ENCODE measurements at regions not wholly inside any gene's neighbourhood (a gene's known extent, or its start where the extent isn't known, plus 50 kb on each side); places are given as distances from the start of the nearest gene placed in this dataset.

DNA sequence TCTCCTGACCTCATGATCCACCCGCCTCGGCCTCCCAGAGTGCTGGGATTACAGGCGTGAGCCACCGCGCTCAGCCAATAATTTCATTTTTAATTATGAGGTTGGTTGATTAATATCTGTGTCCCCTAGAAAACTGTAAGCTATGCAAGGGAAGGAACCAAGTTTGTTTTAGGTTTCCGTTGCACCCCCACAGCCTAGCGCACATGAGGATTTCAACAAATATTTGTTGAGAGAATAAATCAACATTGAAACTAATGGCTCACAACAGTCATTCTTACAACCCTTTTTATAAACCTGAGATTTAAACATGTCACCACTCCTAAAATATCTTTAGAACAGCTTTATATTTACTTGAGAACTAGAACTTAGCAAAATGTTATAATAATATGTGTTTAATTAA, 114.0 kb upstream of the CARMIL1 start:
- no peak overlapping the region for H3K27ac Mint-ChIP-seq
- peaks cover 21% of the 10 kb centered on the region for H3K4me1 Mint-ChIP-seq (ENCODE audit: unreplicated experiment)

DNA sequence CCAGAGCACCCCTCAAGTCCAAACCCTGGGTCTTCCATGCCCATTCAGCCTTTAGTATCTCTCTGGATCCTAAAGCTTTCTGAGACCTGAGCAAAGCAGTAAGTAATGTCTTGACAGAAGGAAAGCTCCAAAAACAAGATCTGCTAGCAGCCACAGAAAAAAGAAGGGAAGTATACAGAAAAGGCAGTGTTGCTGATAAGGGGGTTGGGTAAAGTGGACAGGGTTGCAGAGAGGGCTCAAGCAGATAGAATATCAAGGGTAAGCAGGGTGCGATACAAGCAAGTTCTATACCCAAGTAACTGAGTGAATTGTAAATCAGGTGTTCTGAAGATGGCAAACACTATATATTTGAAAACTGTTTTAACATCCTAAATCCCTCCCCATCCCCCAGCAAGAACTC, 113.4 kb upstream of the CARMIL1 start:
- DNase-seq (ENCODE audit: extremely low spot score, unreplicated experiment) = no peak
- Mint-ChIP-seq H3K27me3 (no peaks in the 10 kb centered on the region), H3K27ac (no peak overlapping the region), H3K36me3 (no peaks in the 10 kb centered on the region), H3K9me3 (no peaks in the 10 kb centered on the region), H3K4me3 (no peak overlapping the region), H3K4me1 (ENCODE audit: unreplicated experiment) (peaks cover 23% of the 10 kb centered on the region)
- TF ChIP-seq, protein P1, sequence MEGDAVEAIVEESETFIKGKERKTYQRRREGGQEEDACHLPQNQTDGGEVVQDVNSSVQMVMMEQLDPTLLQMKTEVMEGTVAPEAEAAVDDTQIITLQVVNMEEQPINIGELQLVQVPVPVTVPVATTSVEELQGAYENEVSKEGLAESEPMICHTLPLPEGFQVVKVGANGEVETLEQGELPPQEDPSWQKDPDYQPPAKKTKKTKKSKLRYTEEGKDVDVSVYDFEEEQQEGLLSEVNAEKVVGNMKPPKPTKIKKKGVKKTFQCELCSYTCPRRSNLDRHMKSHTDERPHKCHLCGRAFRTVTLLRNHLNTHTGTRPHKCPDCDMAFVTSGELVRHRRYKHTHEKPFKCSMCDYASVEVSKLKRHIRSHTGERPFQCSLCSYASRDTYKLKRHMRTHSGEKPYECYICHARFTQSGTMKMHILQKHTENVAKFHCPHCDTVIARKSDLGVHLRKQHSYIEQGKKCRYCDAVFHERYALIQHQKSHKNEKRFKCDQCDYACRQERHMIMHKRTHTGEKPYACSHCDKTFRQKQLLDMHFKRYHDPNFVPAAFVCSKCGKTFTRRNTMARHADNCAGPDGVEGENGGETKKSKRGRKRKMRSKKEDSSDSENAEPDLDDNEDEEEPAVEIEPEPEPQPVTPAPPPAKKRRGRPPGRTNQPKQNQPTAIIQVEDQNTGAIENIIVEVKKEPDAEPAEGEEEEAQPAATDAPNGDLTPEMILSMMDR (conservative IDR thresholded peaks at IDR 0.05) = no peak

More for the DNA sequence above, 114.0 kb upstream of the CARMIL1 start:
- Mint-ChIP-seq H3K27me3 (peaks cover under 1% of the 10 kb centered on the region), H3K36me3 (no peaks in the 10 kb centered on the region), H3K9me3 (no peaks in the 10 kb centered on the region), H3K4me3 (no peak overlapping the region)
- DNase-seq (ENCODE audit: extremely low spot score, unreplicated experiment) = no peak
- TF ChIP-seq, protein P1 (conservative IDR thresholded peaks at IDR 0.05) = no peak

DNA sequence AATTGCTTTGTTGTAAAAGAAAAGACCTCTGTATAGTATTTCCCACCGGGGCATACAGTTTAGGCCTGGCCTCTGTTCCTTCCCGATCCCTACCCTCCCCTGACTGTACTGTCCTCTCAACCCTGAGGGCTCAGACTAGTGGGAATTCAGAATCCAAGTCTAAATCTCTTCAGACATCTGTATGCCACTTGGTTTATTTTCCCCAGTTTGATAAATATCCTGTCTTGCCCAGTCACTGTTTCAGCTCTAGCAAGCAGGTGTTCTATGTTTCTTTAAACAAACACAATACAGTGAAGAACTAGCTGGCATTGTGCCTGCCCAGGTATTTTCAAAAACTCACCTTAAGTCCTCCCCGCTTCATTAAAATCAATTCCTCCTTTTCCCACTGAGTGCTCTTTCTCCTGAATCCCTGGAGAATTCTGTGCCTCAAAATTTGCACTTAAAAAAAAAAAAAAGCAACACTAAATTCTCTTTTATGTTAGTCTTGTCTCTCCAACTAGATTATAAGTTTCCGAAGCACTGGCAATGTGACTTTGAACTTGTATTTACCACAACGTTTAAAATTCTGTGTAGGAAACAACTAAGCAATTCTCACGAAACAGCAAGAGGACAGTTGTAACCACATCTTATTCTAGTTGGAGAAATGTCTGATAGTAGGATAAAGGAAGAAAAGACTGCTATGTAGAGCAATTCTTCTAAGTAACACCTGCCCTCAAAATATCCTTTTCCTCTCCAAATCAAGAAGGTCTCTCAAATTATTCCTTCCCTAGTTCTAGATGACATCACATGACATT, 112.0 kb upstream of the CARMIL1 start:
- Mint-ChIP-seq H3K36me3 (peaks cover 3% of the 10 kb centered on the region), H3K27ac (no peak overlapping the region)

DNA sequence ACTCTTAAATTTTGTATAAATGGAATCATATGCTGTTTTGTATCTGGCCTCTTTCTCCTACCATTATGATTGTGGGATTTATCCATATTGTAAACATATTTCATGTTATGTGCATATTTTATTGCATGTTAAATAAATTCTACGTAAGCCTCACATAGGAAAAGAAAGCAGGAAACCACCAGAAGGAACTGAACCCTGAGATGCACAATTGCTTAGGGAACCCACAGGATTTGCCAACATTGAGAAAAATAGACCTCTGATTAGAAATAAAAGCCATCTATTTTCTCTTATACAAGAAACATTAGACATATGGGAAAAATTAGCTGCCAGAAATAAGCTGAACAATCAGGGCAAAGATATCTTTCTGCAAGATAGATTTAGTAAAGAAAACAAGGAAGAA, 111.2 kb upstream of the CARMIL1 start:
- H3K36me3 Mint-ChIP-seq = peaks cover 7% of the 10 kb centered on the region
- no peak overlapping the region for H3K4me3 Mint-ChIP-seq
- H3K27me3 Mint-ChIP-seq = no peaks in the 10 kb centered on the region
- H3K9me3 Mint-ChIP-seq = peaks cover 9% of the 10 kb centered on the region
- TF ChIP-seq, protein P1 (conservative IDR thresholded peaks at IDR 0.05) = no peak
- H3K27ac Mint-ChIP-seq = no peak overlapping the region
- no peak for DNase-seq (ENCODE audit: extremely low spot score, unreplicated experiment)
- peaks cover 35% of the 10 kb centered on the region for H3K4me1 Mint-ChIP-seq (ENCODE audit: unreplicated experiment)

More for the DNA sequence above, 112.0 kb upstream of the CARMIL1 start:
- DNase-seq (ENCODE audit: extremely low spot score, unreplicated experiment) = no peak
- no peaks in the 10 kb centered on the region for H3K27me3 Mint-ChIP-seq
- TF ChIP-seq, protein P1 (conservative IDR thresholded peaks at IDR 0.05) = no peak
- no peak overlapping the region for H3K4me3 Mint-ChIP-seq
- peaks cover 6% of the 10 kb centered on the region for H3K9me3 Mint-ChIP-seq
- H3K4me1 Mint-ChIP-seq (ENCODE audit: unreplicated experiment) = peaks cover 31% of the 10 kb centered on the region

DNA sequence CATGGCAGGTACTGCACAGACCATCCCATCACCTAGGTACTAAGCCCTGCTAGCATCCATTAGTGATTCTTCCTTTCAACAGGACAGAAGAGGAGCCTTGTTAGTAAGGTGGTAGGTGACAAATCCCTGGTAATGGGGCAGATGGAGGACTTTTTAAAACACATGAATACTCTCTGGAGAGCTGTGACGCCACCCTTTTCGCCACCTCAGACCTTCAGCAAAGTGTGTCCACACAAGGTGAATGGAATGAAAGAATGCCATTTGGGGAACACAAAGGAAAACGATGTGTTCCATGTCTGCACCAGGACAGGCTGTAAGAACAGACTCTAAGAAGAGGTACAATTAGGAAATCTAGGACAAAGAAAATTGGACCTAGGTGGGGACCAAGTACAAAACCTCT, 110.5 kb upstream of the CARMIL1 start:
- peaks cover 13% of the 10 kb centered on the region for H3K9me3 Mint-ChIP-seq
- H3K27me3 Mint-ChIP-seq = no peaks in the 10 kb centered on the region
- peaks cover 11% of the 10 kb centered on the region for H3K36me3 Mint-ChIP-seq
- no peak overlapping the region for H3K4me3 Mint-ChIP-seq
- H3K4me1 Mint-ChIP-seq (ENCODE audit: unreplicated experiment) = peaks cover 42% of the 10 kb centered on the region
- H3K27ac Mint-ChIP-seq = no peak overlapping the region
- TF ChIP-seq, protein P1 (conservative IDR thresholded peaks at IDR 0.05) = no peak
- DNase-seq (ENCODE audit: extremely low spot score, unreplicated experiment) = no peak
